ENCODE measurements at regions not wholly inside any gene's neighbourhood (a gene's known extent, or its start where the extent isn't known, plus 50 kb on each side); places are given as distances from the start of the nearest gene placed in this dataset.

DNA sequence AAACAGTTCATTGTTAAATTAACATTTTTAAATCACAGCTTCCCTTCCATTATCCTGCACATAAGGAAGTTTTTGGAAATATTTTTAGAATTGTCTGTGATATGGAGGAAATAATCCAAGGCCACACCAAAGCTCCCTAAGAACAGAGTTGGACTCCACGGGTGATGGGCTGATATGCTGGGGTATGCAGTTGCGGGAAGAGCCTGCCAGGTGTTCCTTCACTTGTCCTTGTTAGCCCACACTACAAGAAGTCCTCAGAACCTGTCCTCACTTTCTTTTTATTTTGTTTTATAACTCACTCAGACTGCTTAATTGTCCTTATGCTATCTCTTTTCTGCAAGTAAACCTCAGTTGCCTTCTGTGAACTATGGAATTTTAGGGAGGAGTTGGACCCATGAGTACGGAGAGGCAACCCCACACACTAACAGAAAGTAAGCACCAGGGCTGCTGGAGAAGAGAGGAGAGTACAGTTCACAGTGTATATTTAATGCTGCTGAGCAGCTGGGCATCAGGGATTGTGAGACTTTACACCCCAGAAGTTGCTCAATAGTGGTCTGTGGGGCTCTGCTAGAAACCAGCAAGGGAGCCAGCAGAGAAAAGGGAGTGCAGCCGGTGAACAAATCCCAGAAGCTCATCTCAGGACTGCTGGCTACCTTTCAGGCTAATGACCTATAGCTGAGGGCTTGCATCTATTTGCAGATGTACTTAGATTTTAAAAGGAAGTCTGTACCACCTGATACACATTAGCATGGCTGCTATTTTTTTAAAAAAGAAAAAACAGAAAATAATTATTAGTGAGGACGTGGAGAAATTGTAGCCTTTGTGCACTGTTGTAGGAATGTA is 64.6 kb upstream of the FOXN2 start (continued):
- TF ChIP-seq ZNF205 (CRISPR knock-in tag; IDR thresholded peaks at IDR 0.05) (peak; percentile 87; the same call in 1 of the 2 replicates), ZNF317 (CRISPR knock-in tag; IDR thresholded peaks at IDR 0.05) (peak; percentile 88; the same call in 1 of the 2 replicates), POLR2G (IDR thresholded peaks at IDR 0.05; ENCODE audit: low read depth, low read length) (no peak), ZNF567 (CRISPR knock-in tag; IDR thresholded peaks at IDR 0.05; ENCODE audit: borderline replicate concordance) (0 out of 2 replicates have a peak, but pooled peaks have one; percentile 26), YY1 (IDR thresholded peaks at IDR 0.05; ENCODE audit: insufficient read depth, insufficient replicate concordance, low read depth, low read length) (no peak), ZNF746 (CRISPR knock-in tag; IDR thresholded peaks at IDR 0.05) (no peak), IRX3 (CRISPR knock-in tag; IDR thresholded peaks at IDR 0.05; ENCODE audit: borderline replicate concordance, low read depth) (0 out of 2 replicates have a peak, but pooled peaks have one; percentile 44), KDM5B (CRISPR knock-in tag; IDR thresholded peaks at IDR 0.05; ENCODE audit: borderline replicate concordance) (no peak), ARID5B (CRISPR knock-in tag; IDR thresholded peaks at IDR 0.05) (peak; percentile 91), ZNF598 (CRISPR knock-in tag; IDR thresholded peaks at IDR 0.05; ENCODE audit: borderline replicate concordance) (peak; percentile 36; the same call in 1 of the 2 replicates), RBAK (CRISPR knock-in tag; IDR thresholded peaks at IDR 0.05) (no peak), SCMH1 (CRISPR knock-in tag; IDR thresholded peaks at IDR 0.05; ENCODE audit: borderline replicate concordance) (no peak), MLLT10 (CRISPR knock-in tag; IDR thresholded peaks at IDR 0.05) (no peak), HOXA3 (CRISPR knock-in tag; IDR thresholded peaks at IDR 0.05) (peak; percentile 87), GTF2F1 (IDR thresholded peaks at IDR 0.05; ENCODE audit: low read length) (no peak), ZC3H4 (CRISPR knock-in tag; IDR thresholded peaks at IDR 0.05; ENCODE audit: borderline replicate concordance) (no peak), ZEB1 (IDR thresholded peaks at IDR 0.05; ENCODE audit: insufficient replicate concordance, low read depth) (peak; percentile 82), TBX2 (CRISPR knock-in tag; IDR thresholded peaks at IDR 0.05; ENCODE audit: borderline replicate concordance) (peak; percentile 94), RBM39 (IDR thresholded peaks at IDR 0.05; ENCODE audit: low read depth, low read length, poor library complexity, severe bottlenecking) (no peak)
- TF ChIP-seq, protein P1, sequence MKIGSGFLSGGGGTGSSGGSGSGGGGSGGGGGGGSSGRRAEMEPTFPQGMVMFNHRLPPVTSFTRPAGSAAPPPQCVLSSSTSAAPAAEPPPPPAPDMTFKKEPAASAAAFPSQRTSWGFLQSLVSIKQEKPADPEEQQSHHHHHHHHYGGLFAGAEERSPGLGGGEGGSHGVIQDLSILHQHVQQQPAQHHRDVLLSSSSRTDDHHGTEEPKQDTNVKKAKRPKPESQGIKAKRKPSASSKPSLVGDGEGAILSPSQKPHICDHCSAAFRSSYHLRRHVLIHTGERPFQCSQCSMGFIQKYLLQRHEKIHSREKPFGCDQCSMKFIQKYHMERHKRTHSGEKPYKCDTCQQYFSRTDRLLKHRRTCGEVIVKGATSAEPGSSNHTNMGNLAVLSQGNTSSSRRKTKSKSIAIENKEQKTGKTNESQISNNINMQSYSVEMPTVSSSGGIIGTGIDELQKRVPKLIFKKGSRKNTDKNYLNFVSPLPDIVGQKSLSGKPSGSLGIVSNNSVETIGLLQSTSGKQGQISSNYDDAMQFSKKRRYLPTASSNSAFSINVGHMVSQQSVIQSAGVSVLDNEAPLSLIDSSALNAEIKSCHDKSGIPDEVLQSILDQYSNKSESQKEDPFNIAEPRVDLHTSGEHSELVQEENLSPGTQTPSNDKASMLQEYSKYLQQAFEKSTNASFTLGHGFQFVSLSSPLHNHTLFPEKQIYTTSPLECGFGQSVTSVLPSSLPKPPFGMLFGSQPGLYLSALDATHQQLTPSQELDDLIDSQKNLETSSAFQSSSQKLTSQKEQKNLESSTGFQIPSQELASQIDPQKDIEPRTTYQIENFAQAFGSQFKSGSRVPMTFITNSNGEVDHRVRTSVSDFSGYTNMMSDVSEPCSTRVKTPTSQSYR (CRISPR knock-in tag; IDR thresholded peaks at IDR 0.05; ENCODE audit: borderline replicate concordance), result 0 out of 2 replicates have a peak, but pooled peaks have one; percentile 61
- TF ChIP-seq, protein P2, sequence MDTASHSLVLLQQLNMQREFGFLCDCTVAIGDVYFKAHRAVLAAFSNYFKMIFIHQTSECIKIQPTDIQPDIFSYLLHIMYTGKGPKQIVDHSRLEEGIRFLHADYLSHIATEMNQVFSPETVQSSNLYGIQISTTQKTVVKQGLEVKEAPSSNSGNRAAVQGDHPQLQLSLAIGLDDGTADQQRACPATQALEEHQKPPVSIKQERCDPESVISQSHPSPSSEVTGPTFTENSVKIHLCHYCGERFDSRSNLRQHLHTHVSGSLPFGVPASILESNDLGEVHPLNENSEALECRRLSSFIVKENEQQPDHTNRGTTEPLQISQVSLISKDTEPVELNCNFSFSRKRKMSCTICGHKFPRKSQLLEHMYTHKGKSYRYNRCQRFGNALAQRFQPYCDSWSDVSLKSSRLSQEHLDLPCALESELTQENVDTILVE (CRISPR knock-in tag; IDR thresholded peaks at IDR 0.05), result peak; percentile 44; the same call in 1 of the 2 replicates
